Psoas muscle (tissue), 7 donors: ENCODE measurements at regions not wholly inside any gene's neighbourhood (a gene's known extent, or its start where the extent isn't known, plus 50 kb on each side); places are given as distances from the start of the nearest gene placed in this dataset.

Source experiments
- ATAC-seq, 4 donors: fragments of 200-7000 bp; cut with Tn5 transposase; one replicate each; pipeline ENCODE4 v1.9.1; 2020; ENCODE audit warnings: moderate library complexity in 3 of 4, mild to moderate bottlenecking in 2 of 4
- DNase-seq, 2 donors: peaks; one replicate each; pipeline ENCODE4 v3.0.0-alpha.2; 2020
- H3K27ac ChIP-seq: fragments of 200-600 bp; one replicate; pipeline ENCODE4 v1.8.0; 2022
- H3K27me3 ChIP-seq, 3 donors: fragments of 200-600 bp in 1 of 3; one replicate each; pipeline versions ENCODE4 v1.6.1 to v1.8.0; 2013 to 2022; ENCODE audit warnings: low read length in 2 of 3, mild to moderate bottlenecking in 2 of 3, moderate library complexity in 1 of 3; ENCODE audit not compliant: insufficient read depth in 3 of 3
- H3K36me3 ChIP-seq, 2 donors: fragments of 200-600 bp in 1 of 2; one replicate each; pipeline versions ENCODE4 v1.6.1 to v1.8.0; 2013 to 2022; ENCODE audit warnings: low read depth in 1 of 2, mild to moderate bottlenecking in 1 of 2, moderate library complexity in 1 of 2; ENCODE audit not compliant: insufficient read depth in 1 of 2
- H3K4me1 ChIP-seq: fragments of 200-600 bp; one replicate; pipeline ENCODE4 v1.8.0; 2022
- H3K4me3 ChIP-seq: fragments of 200-600 bp; one replicate; pipeline ENCODE4 v1.8.0; 2022; ENCODE audit warnings: mild to moderate bottlenecking
- H3K9me3 ChIP-seq: fragments of 200-600 bp; one replicate; pipeline ENCODE4 v1.8.0; 2022
- WGBS, 3 donors: extraction: QIAGEN DNeasy Blood & Tissue Kit; methylation state at CpG; one replicate each; pipeline versions ENCODE4 v1.1.6 to v1.1.7; 2013; 5-methylcytosine and 5-hydroxymethylcytosine counted together
- intact Hi-C, 2 donors: fragments of 100-400 bp; cut with DNase I; formaldehyde crosslinking; loops; one replicate each; pipeline versions ENCODE4 v1.11.0 to v1.14.2; 2022
- TF ChIP-seq, protein P1 (sequence below): fragments of 200-600 bp; IDR thresholded peaks from one replicate; pipeline ENCODE4 v1.8.0; 2022; ENCODE audit warnings: antibody characterized with exemption
- donor health status: healthy with polysubstance abuse.
- donor health status: DM: no; HTN: no; CAD: no; lungs with moderate emphysema.
- donor health status: Bipolar disorder and iron deficiency.
- donor health status: healthy.
- donor health status: DM: yes; HTN: yes; CAD: no.
- donor health status: DM: no; HTN: no; CAD: no.
- donor health status: DM: yes; HTN: yes; CAD: no.

DNA sequence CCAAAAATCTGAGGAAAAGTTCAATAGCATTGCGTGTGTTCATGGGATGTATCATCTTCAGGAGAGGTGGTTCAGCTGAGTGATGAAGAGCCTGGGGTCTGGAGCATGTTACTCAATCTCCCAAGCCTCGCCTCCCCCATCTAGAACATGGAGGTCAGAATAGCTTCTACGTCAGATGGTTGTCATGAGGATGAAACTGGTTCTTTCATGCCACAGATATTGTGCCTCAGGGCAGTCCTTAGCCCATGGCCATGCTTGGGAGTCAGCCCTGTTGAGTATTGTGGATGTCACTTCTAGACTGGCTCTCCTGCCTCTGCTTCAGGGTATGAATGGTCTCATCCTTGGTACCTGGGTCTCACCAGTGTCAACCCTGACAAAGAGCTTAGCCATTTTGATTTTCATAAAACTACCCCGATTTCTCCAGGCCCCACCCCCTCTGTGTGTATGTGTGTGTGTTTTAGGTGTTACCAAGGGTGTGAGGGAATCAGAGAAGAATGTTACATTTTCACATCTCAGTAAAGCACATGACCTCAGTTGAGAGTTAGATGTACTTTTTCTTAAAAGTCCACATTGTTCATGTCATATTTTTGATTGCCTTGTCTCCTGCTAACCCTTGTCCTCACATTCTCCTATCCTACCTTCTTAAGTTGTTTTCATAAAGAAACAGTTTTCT is 97.8 kb upstream of the CD180 start:
- no peak overlapping the region for H3K27ac ChIP-seq
- no peak for DNase-seq
- WGBS, 3 donors: 96 to 98% (median 97%) methylated on average over 4 of the region's 4 CpGs

DNA sequence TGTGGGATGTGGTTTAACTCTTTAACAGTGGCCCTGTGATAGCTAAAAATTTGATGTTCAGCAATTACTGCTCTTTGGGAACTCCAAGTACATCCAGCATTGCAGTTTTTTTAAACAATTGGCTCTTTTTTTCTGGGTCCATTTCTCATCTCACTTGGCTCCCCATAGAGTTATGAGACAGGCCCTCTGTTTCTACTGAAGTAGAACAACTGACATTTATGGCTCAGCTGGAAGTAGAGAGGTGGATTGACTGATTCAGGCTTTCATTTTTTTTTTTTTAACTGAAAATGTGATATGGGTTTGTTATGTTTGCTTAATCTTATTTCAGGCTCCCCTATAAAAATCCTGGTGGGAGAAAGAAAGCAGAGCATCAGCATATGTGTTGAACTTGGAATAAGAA is 96.6 kb upstream of the CD180 start:
- no peaks in the 10 kb centered on the region for H3K36me3 ChIP-seq
- no peaks in the 10 kb centered on the region for H3K4me1 ChIP-seq
- intact Hi-C loops: no loop called here
- H3K9me3 ChIP-seq: no peaks in the 10 kb centered on the region
- H3K27ac ChIP-seq: no peak overlapping the region
- DNase-seq: no peak
- TF ChIP-seq, protein P1, sequence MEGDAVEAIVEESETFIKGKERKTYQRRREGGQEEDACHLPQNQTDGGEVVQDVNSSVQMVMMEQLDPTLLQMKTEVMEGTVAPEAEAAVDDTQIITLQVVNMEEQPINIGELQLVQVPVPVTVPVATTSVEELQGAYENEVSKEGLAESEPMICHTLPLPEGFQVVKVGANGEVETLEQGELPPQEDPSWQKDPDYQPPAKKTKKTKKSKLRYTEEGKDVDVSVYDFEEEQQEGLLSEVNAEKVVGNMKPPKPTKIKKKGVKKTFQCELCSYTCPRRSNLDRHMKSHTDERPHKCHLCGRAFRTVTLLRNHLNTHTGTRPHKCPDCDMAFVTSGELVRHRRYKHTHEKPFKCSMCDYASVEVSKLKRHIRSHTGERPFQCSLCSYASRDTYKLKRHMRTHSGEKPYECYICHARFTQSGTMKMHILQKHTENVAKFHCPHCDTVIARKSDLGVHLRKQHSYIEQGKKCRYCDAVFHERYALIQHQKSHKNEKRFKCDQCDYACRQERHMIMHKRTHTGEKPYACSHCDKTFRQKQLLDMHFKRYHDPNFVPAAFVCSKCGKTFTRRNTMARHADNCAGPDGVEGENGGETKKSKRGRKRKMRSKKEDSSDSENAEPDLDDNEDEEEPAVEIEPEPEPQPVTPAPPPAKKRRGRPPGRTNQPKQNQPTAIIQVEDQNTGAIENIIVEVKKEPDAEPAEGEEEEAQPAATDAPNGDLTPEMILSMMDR: no peak
- H3K27me3 ChIP-seq: no peaks in the 10 kb centered on the region
- no peak for ATAC-seq
- no peak overlapping the region for H3K4me3 ChIP-seq

More for the DNA sequence above, 97.8 kb upstream of the CD180 start:
- Histone ChIP-seq H3K27me3 (no peaks in the 10 kb centered on the region), H3K4me3 (no peak overlapping the region), H3K9me3 (no peaks in the 10 kb centered on the region), H3K4me1 (no peaks in the 10 kb centered on the region), H3K36me3 (no peaks in the 10 kb centered on the region)
- no peak for ATAC-seq
- intact Hi-C loops: no loop called here
- TF ChIP-seq, protein P1: no peak

DNA sequence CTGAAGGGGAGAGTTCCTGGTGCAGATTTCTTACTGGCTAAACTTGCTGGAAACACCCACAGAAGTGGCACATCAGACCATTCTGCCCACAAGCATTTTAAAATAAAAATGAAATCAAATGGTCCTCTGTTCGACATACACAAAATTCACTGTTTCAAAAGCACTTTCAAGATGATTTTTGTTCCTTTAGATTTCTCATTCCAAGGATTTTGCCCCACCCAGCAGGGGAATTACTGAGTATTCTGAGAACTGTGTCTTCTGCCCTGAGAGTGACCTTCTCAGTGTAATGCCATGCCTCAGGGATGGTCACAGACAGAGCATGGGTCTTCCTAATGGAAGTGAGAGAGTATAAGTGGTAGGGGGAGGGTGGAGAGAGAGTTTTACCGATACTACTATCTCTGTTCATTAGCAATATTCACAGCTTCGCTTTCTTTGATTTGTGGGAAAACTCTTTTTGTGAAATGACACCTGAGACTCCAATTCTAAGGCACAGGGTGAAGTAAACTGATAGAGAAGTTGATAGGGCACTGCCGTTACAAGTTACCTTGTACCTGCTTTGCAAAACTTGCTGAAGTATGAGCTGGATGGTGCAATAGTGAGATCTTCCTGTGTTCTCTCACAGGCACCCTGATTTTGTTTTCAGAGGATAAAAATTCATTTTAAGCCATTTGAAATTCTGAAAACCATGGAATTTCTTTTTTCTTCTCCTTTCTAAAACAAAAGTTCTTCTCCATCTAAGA is 95.8 kb upstream of the CD180 start:
- Histone ChIP-seq H3K27ac (no peak overlapping the region), H3K4me3 (no peak overlapping the region), H3K9me3 (no peaks in the 10 kb centered on the region), H3K36me3 (no peaks in the 10 kb centered on the region), H3K4me1 (no peaks in the 10 kb centered on the region), H3K27me3 (no peaks in the 10 kb centered on the region)
- no peak for ATAC-seq
- TF ChIP-seq, protein P1: no peak
- WGBS, 3 donors: 89 to 93% (median 92%) methylated on average over 4 of the region's 4 CpGs
- intact Hi-C loops: no loop called here
- no peak for DNase-seq

DNA sequence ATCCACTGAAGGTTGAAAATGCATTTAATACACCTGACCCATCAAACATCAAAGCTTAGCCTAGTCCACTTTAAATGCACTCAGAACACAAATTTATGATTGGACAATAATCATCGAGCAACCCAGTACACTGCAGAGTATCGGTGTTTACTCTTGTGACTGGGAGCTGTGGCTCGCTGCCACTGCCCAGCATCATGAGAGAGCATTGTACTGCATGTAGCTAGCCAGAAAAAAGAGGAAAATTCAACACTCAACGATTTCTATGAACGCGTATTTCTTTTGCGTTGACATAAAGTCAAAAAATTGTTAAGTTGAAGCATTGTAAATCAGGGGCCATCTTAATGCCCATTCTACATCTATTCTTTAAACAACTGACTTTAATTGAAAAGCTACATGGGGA is 95.1 kb upstream of the CD180 start:
- Histone ChIP-seq H3K27ac (no peak overlapping the region), H3K36me3 (no peaks in the 10 kb centered on the region), H3K27me3 (no peaks in the 10 kb centered on the region), H3K4me3 (no peak overlapping the region), H3K9me3 (no peaks in the 10 kb centered on the region), H3K4me1 (no peaks in the 10 kb centered on the region)
- no peak for ATAC-seq
- WGBS, 3 donors: 90 to 91% (median 90%) methylated on average over 7 of the region's 7 CpGs
- DNase-seq: no peak
- TF ChIP-seq, protein P1: no peak
- intact Hi-C loops: no loop called here
